IMR-90 (cell line): ENCODE measurements at regions not wholly inside any gene's neighbourhood (a gene's known extent, or its start where the extent isn't known, plus 50 kb on each side); places are given as distances from the start of the nearest gene placed in this dataset.

Experiments
- ATAC-seq: fragments of 200-7000 bp; cut with Tn5 transposase; 2 replicates; pipeline ENCODE4 v1.9.1; 2020; ENCODE audit warnings: low read depth, mild to moderate bottlenecking, moderate library complexity
- BruUV-seq: library from RNA; stranded (reverse); fragments of 400-500 nt; replicated peaks from 2 replicates; lab custom pipeline; 2021; lab: Mats Ljungman, UMichigan
- CTCF ChIA-PET: fragments of 300-600 bp; formaldehyde crosslinking; extraction: SDS; loops from one replicate; lab custom pipeline; 2021; ENCODE audit warnings: antibody characterized with exemption; lab: Yijun Ruan, JAX
- POLR2A ChIA-PET: fragments of 300-600 bp; sonication (Branson Sonifier 250); formaldehyde crosslinking; loops from one replicate; lab custom pipeline; 2022; ENCODE audit warnings: antibody characterized with exemption; ENCODE audit not compliant: unreplicated experiment; lab: Charles Lee
- DNase-seq: peaks from one replicate; pipeline ENCODE4 v3.0.0; 2013
- H2AFZ ChIP-seq: replicated peaks from 2 replicates; pipeline ENCODE3; 2013; ENCODE audit warnings: low read length, mild to moderate bottlenecking; ENCODE audit not compliant: poor library complexity
- H2AK5ac ChIP-seq: 2 replicates; pipeline ENCODE4 v1.6.1; 2013; ENCODE audit warnings: low read depth, low read length, inconsistent platforms
- H2AK9ac ChIP-seq: replicated peaks from 2 replicates; pipeline ENCODE3; 2013; ENCODE audit warnings: mild to moderate bottlenecking, low read depth, low read length, moderate library complexity; ENCODE audit not compliant: poor library complexity
- H2BK120ac ChIP-seq: 2 replicates; pipeline ENCODE4 v1.6.1; 2013; ENCODE audit warnings: low read depth, low read length, inconsistent platforms
- H2BK15ac ChIP-seq: 3 replicates; pipeline ENCODE4 v1.6.1; 2013; ENCODE audit warnings: low read depth, low read length, inconsistent platforms
- H2BK20ac ChIP-seq: 2 replicates; pipeline ENCODE4 v1.6.1; 2013; ENCODE audit warnings: low read depth, mild to moderate bottlenecking, inconsistent platforms, low read length, moderate library complexity
- H2BK5ac ChIP-seq: 2 replicates; pipeline ENCODE4 v1.6.1; 2013; ENCODE audit warnings: mild to moderate bottlenecking, low read depth, low read length, inconsistent platforms; ENCODE audit not compliant: poor library complexity, severe bottlenecking
- H3K14ac ChIP-seq: replicated peaks from 2 replicates; pipeline ENCODE4 v1.6.1; 2013; ENCODE audit warnings: low read depth, low read length, inconsistent platforms
- H3K18ac ChIP-seq: 2 replicates; pipeline ENCODE4 v1.6.1; 2013; ENCODE audit warnings: low read depth, low read length, control low read depth
- H3K23ac ChIP-seq: 2 replicates; pipeline ENCODE4 v1.6.1; 2013; ENCODE audit warnings: low read depth, low read length, inconsistent platforms
- H3K27ac ChIP-seq: 2 replicates; pipeline ENCODE4 v1.5.1; 2013; ENCODE audit warnings: mild to moderate bottlenecking, control low read depth, low read length; ENCODE audit not compliant: insufficient read depth
- H3K27me3 ChIP-seq: 2 replicates; pipeline ENCODE4 v1.6.1; 2013; ENCODE audit warnings: low read length; ENCODE audit not compliant: control insufficient read depth, insufficient read depth
- H3K36me3 ChIP-seq: 2 replicates; pipeline ENCODE4 v1.6.1; 2013; ENCODE audit warnings: low read length, mixed read lengths; ENCODE audit not compliant: control insufficient read depth, insufficient read depth
- H3K4ac ChIP-seq: 2 replicates; pipeline ENCODE4 v1.6.1; 2013; ENCODE audit warnings: low read depth, low read length, inconsistent platforms
- H3K4me1 ChIP-seq: 2 replicates; pipeline ENCODE4 v1.6.1; 2013; ENCODE audit warnings: low read length, mixed read lengths; ENCODE audit not compliant: control insufficient read depth, insufficient read depth
- H3K4me2 ChIP-seq: 2 replicates; pipeline ENCODE4 v1.6.1; 2013; ENCODE audit warnings: low read depth, mild to moderate bottlenecking, control low read depth, low read length, moderate library complexity
- H3K4me3 ChIP-seq: 2 replicates; pipeline ENCODE4 v1.5.1; 2013; ENCODE audit warnings: low read depth, mild to moderate bottlenecking, control low read depth, low read length, moderate library complexity; ENCODE audit not compliant: insufficient read depth
- H3K56ac ChIP-seq: 2 replicates; pipeline ENCODE4 v1.6.1; 2013; ENCODE audit warnings: low read length, inconsistent platforms; ENCODE audit not compliant: insufficient read depth; ENCODE audit errors: extremely low read depth
- H3K79me1 ChIP-seq, 2 experiments: 2 replicates each; pipeline ENCODE4 v1.6.1; 2013; ENCODE audit warnings: low read length in 2 of 2, inconsistent platforms in 1 of 2, low read depth in 1 of 2
- H3K9ac ChIP-seq: 2 replicates; pipeline ENCODE4 v1.6.1; 2013; ENCODE audit warnings: low read depth, low read length, control low read depth
- H3K9me1 ChIP-seq: 2 replicates; pipeline ENCODE4 v1.6.1; 2013; ENCODE audit warnings: low read length, inconsistent platforms; ENCODE audit not compliant: insufficient read depth
- H3K9me3 ChIP-seq: 2 replicates; pipeline ENCODE4 v1.6.1; 2013; ENCODE audit warnings: low read length; ENCODE audit not compliant: control insufficient read depth, insufficient read depth
- H4K20me1 ChIP-seq: 2 replicates; pipeline ENCODE4 v1.6.1; 2013; ENCODE audit warnings: low read length, inconsistent platforms; ENCODE audit not compliant: insufficient read depth
- H4K5ac ChIP-seq: 2 replicates; pipeline ENCODE4 v1.6.1; 2013; ENCODE audit warnings: mild to moderate bottlenecking, low read depth, low read length, control low read depth
- H4K8ac ChIP-seq, 2 experiments: 2 replicates each; pipeline ENCODE4 v1.6.1; 2013; ENCODE audit warnings: low read depth in 2 of 2, low read length in 2 of 2, control low read depth in 1 of 2, inconsistent platforms in 1 of 2
- H4K91ac ChIP-seq: 2 replicates; pipeline ENCODE4 v1.6.1; 2013; ENCODE audit warnings: low read depth, low read length, inconsistent platforms; ENCODE audit not compliant: insufficient read depth
- SMC3 ChIP-seq: fragments of 150-350 bp; IDR thresholded peaks from 2 replicates; pipeline ENCODE4 v1.6.1; 2016; ENCODE audit warnings: low read depth, mild to moderate bottlenecking, antibody characterized with exemption, low read length, moderate library complexity
- WGBS, 2 experiments: methylation state at CpG; one replicate each; pipeline versions ENCODE4 v1.1.5 to v1.1.7; 2013; ENCODE audit warnings: missing lambda C conversion rate in 2 of 2; ENCODE audit not compliant: insufficient read length in 1 of 2; ENCODE audit errors: extremely low coverage in 2 of 2; 5-methylcytosine and 5-hydroxymethylcytosine counted together
- dilution Hi-C: fragments of 300-500 bp; cut with HindIII; formaldehyde crosslinking; loops from one replicate; pipeline ENCODE4 v1.14.3; 2018; ENCODE audit warnings: low sequenced_read_pairs; ENCODE audit not compliant: unreplicated experiment
- in situ Hi-C: fragments of 300-500 bp; cut with MboI; formaldehyde crosslinking; loops from 3 replicates; pipeline ENCODE4 v1.14.3; 2019; ENCODE audit warnings: low sequenced_read_pairs, inconsistent platforms, mixed read lengths
- intact Hi-C: fragments of 100-400 bp; cut with micrococcal nuclease; formaldehyde crosslinking; loops from 2 replicates; pipeline ENCODE4 v1.10.0; 2022

GRCh38 chr18:37675699-37676098 is 110.1 kb upstream of the CELF4 start:
- intact Hi-C loops: no loop called here
- ATAC-seq: no peak
- TF ChIP-seq SMC3: no peak

More at GRCh38 chr18:37675699-37676098, 110.1 kb upstream of the CELF4 start:
- Histone ChIP-seq H2BK5ac (no peak overlapping the region), H3K4me2 (no peak overlapping the region), H4K5ac (no peak overlapping the region), H2AK5ac (no peak overlapping the region), H2AK9ac (no peak overlapping the region), H3K27ac (no peak overlapping the region), H3K9ac (no peak overlapping the region), H2BK120ac (no peak overlapping the region), H3K14ac (no peak overlapping the region), H3K23ac (no peak overlapping the region), H3K4ac (no peak overlapping the region), H2BK20ac (no peak overlapping the region), H3K4me1 (no peaks in the 10 kb centered on the region), H4K20me1 (no peaks in the 10 kb centered on the region), H3K56ac (no peak overlapping the region), H3K27me3 (no peaks in the 10 kb centered on the region), H3K9me3 (peaks cover 23% of the 10 kb centered on the region), H4K91ac (no peak overlapping the region), H3K4me3 (no peak overlapping the region), H3K79me1 (no peaks in the 10 kb centered on the region), H4K8ac (no peak overlapping the region), H3K9me1 (no peaks in the 10 kb centered on the region), H3K18ac (no peak overlapping the region), H3K36me3 (no peaks in the 10 kb centered on the region), H2AFZ (no peak overlapping the region), H2BK15ac (no peak overlapping the region)
- no TSS peak for BruUV-seq
- POLR2A ChIA-PET: no interaction called here
- DNase-seq: no peak
- no CpG with 5 or more reads among the region's 1 CpG for WGBS, 2 experiments
- CTCF ChIA-PET: no interaction called here
- in situ Hi-C loops: no loop called here
- dilution Hi-C loops: no loop called here
